ENCODE measurements at regions not wholly inside any gene's neighbourhood (a gene's known extent, or its start where the extent isn't known, plus 50 kb on each side); places are given as distances from the start of the nearest gene placed in this dataset.

DNA sequence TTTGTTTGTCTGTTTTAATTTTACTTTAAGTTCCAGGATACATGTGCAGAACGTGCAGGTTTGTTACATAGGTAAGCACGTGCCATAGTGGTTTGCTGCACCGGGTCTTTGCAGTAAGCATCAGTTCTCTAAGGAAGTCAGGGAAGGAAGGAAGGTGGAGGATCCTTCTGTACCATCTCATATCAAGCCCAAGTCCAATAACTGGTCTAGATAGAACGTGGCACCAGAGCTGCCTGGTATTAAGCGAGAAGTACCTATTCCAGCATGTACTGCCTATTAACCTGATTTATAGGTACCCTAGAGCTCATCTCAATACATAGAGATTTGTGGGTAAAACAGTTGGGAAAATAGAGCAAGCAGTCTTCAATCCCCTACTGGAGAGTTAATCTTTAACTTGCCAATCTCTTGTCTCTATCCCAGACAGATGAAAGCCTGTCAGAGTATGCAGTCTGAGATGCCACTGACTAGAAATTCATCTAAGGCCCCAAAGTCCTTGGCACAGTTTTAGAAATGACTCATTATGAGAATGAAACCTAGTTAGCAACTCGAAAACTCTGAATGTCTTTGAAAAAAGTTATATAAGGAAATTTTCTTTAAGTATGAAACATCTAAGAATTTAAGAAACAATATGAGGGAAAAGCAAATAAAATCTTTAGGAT lies 144.9 kb downstream of the TFAP2A start:
- Histone ChIP-seq H3K4me1 (ENCODE audit: control insufficient read depth, insufficient read depth, low read length) (peaks cover 3% of the 10 kb centered on the region), H3K27ac (ENCODE audit: low read length) (no peak overlapping the region), H3K4me3 (ENCODE audit: low read length in 2 of 2) (no peak overlapping the region), H3K9ac (ENCODE audit: low read length in 2 of 2) (no peak overlapping the region), H3K27me3 (ENCODE audit: control insufficient read depth in 1 of 2, insufficient read depth in 2 of 2, low read length in 2 of 2) (peaks cover 2 to 9% of the 10 kb centered on the region in 2 donors), H3K9me3 (ENCODE audit: control insufficient read depth in 2 of 2, low read length in 2 of 2) (no peaks in the 10 kb centered on the region), H3K36me3 (ENCODE audit: control insufficient read depth in 2 of 2, insufficient read depth in 2 of 2, low read length in 2 of 2) (no peaks in the 10 kb centered on the region)

DNA sequence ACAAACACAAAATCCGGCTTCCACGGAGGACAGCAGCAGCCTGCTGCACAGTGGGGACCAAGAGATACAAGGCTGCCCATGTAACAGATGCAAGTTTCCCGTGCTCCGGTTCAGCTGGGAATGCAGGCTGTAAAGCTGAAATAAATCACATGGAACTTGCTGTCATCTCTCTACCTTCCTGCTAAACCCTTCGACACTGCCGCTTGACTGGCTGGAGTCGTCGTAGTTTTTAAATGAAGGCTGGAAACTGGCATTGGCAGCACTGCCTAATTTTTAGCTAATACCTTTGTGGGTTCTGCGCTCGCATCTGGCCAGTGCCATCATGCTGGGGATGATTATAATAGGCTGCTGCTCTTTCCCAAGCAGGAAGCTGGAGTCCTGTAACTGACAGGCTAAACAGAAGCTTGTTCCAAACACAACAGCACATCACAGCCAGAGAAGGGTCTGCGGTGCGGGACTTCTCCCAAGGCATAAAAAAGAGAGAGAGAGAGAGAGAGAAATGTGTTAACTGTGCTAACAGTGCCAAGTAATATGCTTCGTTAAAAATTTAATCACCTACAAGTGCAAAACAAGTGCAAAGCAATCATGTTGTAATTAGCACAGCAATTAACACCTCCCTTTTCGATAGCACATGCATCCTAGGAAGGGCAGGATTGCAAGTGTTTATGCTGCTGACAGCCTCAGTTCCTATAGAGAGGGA lies 146.1 kb downstream of the TFAP2A start:
- no peaks in the 10 kb centered on the region for H3K36me3 ChIP-seq (ENCODE audit: control insufficient read depth in 2 of 2, insufficient read depth in 2 of 2, low read length in 2 of 2)
- peaks cover 3% of the 10 kb centered on the region for H3K4me1 ChIP-seq (ENCODE audit: control insufficient read depth, insufficient read depth, low read length)
- no peak overlapping the region for H3K27ac ChIP-seq (ENCODE audit: low read length)
- H3K9me3 ChIP-seq (ENCODE audit: control insufficient read depth in 2 of 2, low read length in 2 of 2) = no peaks in the 10 kb centered on the region
- H3K4me3 ChIP-seq (ENCODE audit: low read length in 2 of 2) = no peak overlapping the region
- H3K27me3 ChIP-seq (ENCODE audit: control insufficient read depth in 1 of 2, insufficient read depth in 2 of 2, low read length in 2 of 2) = peaks cover 2 to 9% of the 10 kb centered on the region in 2 donors
- no peak overlapping the region for H3K9ac ChIP-seq (ENCODE audit: low read length in 2 of 2)

DNA sequence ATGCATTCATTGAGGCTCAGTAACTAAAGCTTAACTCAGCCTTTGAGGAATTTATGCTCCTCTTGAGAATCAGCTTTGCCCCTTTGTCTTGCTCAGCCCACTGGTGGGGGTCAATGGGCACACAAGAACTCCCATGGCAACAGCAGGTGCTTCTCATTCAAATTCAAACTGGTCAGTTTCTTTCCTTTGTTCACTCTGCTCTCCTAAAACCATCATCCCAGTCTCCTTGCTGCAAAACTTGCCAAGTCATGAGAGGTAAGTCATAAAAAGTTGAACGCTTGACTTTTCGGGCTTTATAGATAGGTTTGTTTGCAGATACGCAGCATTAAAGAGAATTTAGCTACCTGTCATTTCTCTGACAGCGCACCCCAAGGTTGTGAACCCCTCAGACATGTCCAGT lies 146.8 kb downstream of the TFAP2A start:
- Histone ChIP-seq H3K4me3 (ENCODE audit: low read length in 2 of 2) (no peak overlapping the region), H3K9me3 (ENCODE audit: control insufficient read depth in 2 of 2, low read length in 2 of 2) (peaks cover 0 to 3% of the 10 kb centered on the region in 2 donors), H3K9ac (ENCODE audit: low read length in 2 of 2) (no peak overlapping the region), H3K27me3 (ENCODE audit: control insufficient read depth in 1 of 2, insufficient read depth in 2 of 2, low read length in 2 of 2) (peaks cover 2 to 9% of the 10 kb centered on the region in 2 donors), H3K36me3 (ENCODE audit: control insufficient read depth in 2 of 2, insufficient read depth in 2 of 2, low read length in 2 of 2) (no peaks in the 10 kb centered on the region), H3K4me1 (ENCODE audit: control insufficient read depth, insufficient read depth, low read length) (peaks cover 3% of the 10 kb centered on the region), H3K27ac (ENCODE audit: low read length) (no peak overlapping the region)

DNA sequence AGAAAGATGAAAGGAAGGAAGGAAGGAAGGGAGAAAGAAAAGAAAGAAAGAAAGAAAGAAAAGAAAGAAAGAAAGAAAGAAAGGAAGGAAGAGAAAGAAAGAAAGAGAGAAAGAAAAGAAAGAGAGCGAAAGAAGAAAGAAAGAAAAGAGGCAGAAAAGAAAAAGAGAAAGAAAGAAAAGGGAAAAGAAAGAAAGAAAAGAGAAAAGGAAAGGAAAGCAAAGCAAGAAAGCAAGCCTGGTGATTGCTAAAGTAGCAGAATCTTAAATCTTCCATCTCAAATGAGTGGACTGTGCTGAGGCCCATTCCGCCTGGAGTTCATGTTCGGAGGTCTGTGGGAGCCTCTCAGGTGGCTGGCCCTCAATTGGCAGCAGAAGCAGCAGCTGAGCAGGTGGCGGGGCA lies 148.4 kb downstream of the TFAP2A start:
- H3K9me3 ChIP-seq (ENCODE audit: control insufficient read depth in 2 of 2, low read length in 2 of 2) = peaks cover 0 to 3% of the 10 kb centered on the region in 2 donors
- H3K4me1 ChIP-seq (ENCODE audit: control insufficient read depth, insufficient read depth, low read length) = peaks cover 3% of the 10 kb centered on the region
- no peak overlapping the region for H3K4me3 ChIP-seq (ENCODE audit: low read length in 2 of 2)
- H3K9ac ChIP-seq (ENCODE audit: low read length in 2 of 2) = no peak overlapping the region
- peaks cover 2 to 9% of the 10 kb centered on the region in 2 donors for H3K27me3 ChIP-seq (ENCODE audit: control insufficient read depth in 1 of 2, insufficient read depth in 2 of 2, low read length in 2 of 2)
- no peaks in the 10 kb centered on the region for H3K36me3 ChIP-seq (ENCODE audit: control insufficient read depth in 2 of 2, insufficient read depth in 2 of 2, low read length in 2 of 2)
- no peak overlapping the region for H3K27ac ChIP-seq (ENCODE audit: low read length)

DNA sequence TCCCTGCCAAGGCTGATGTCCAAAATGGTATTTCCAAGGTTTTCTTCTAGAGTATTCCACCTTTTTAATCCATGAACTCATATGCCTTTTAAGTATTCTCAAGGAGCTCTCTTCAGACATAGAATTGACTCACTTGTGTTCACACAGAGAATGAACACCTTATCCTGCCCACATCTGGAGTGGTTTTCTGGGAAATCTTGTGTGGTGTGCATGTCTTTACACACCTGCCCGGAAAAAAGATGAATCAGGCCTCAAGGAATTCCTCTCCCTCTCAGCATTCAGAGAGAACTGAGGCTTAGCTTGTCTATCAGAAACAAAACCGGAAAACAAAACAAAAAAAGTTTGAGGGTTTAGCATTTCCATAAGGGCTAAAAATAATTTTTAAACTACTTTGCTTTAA lies 148.8 kb downstream of the TFAP2A start:
- H3K27me3 ChIP-seq (ENCODE audit: control insufficient read depth in 1 of 2, insufficient read depth in 2 of 2, low read length in 2 of 2) = peaks cover 2 to 9% of the 10 kb centered on the region in 2 donors
- H3K9ac ChIP-seq (ENCODE audit: low read length in 2 of 2) = no peak overlapping the region
- H3K27ac ChIP-seq (ENCODE audit: low read length) = no peak overlapping the region
- no peaks in the 10 kb centered on the region for H3K36me3 ChIP-seq (ENCODE audit: control insufficient read depth in 2 of 2, insufficient read depth in 2 of 2, low read length in 2 of 2)
- H3K4me1 ChIP-seq (ENCODE audit: control insufficient read depth, insufficient read depth, low read length) = peaks cover 3% of the 10 kb centered on the region
- peaks cover 0 to 3% of the 10 kb centered on the region in 2 donors for H3K9me3 ChIP-seq (ENCODE audit: control insufficient read depth in 2 of 2, low read length in 2 of 2)
- H3K4me3 ChIP-seq (ENCODE audit: low read length in 2 of 2) = no peak overlapping the region

DNA sequence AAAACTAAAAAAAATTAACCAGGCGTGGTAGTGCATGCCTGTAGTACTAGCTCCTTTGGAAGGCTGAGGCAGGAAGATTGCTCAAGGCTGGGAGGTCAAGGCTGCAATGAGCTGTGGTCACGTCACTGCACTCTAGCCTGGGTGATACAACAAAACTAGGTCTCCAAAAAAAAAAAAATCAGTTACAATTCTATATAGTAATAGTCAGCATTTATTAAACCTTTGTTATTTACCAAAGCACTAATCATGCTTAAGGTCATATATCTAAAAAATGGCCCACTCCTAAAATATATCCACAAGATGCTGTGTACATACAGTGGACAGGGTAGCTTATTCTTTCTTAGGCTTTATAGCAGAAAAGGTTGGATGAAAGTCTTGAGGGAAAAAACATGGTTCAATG lies 152.4 kb downstream of the TFAP2A start:
- peaks cover 0 to 3% of the 10 kb centered on the region in 2 donors for H3K9me3 ChIP-seq (ENCODE audit: control insufficient read depth in 2 of 2, low read length in 2 of 2)
- H3K4me3 ChIP-seq (ENCODE audit: low read length in 2 of 2) = no peak overlapping the region
- peaks cover 0 to 2% of the 10 kb centered on the region in 2 donors for H3K27me3 ChIP-seq (ENCODE audit: control insufficient read depth in 1 of 2, insufficient read depth in 2 of 2, low read length in 2 of 2)

DNA sequence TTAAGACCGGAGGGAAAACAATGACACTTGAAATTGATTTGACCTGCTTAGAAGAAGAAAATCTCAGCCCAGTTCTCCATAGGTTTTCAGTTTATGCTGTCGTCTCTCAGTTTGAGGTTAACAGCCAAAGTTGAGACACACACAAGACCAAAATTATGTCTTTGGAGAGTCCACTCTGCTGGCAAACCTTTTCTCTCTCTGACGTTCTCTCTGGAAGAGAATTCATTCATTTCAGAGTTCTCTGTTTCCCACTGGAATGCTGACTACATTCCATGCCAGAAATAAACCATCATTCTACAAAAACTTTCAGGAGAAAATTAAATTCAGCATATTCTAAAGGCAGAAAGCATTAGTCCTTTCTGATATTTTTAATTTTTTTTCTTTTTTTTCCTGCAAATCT lies 155.2 kb downstream of the TFAP2A start:
- Histone ChIP-seq H3K36me3 (ENCODE audit: control insufficient read depth in 2 of 2, insufficient read depth in 2 of 2, low read length in 2 of 2) (no peaks in the 10 kb centered on the region), H3K9me3 (ENCODE audit: control insufficient read depth in 2 of 2, low read length in 2 of 2) (peaks cover 0 to 3% of the 10 kb centered on the region in 2 donors), H3K27ac (ENCODE audit: low read length) (no peak overlapping the region), H3K4me3 (ENCODE audit: low read length in 2 of 2) (no peak overlapping the region), H3K27me3 (ENCODE audit: control insufficient read depth in 1 of 2, insufficient read depth in 2 of 2, low read length in 2 of 2) (no peaks in the 10 kb centered on the region), H3K9ac (ENCODE audit: low read length in 2 of 2) (no peak overlapping the region), H3K4me1 (ENCODE audit: control insufficient read depth, insufficient read depth, low read length) (no peaks in the 10 kb centered on the region)

More for the DNA sequence above, 152.4 kb downstream of the TFAP2A start:
- H3K27ac ChIP-seq (ENCODE audit: low read length) = no peak overlapping the region
- no peak overlapping the region for H3K9ac ChIP-seq (ENCODE audit: low read length in 2 of 2)
- no peaks in the 10 kb centered on the region for H3K36me3 ChIP-seq (ENCODE audit: control insufficient read depth in 2 of 2, insufficient read depth in 2 of 2, low read length in 2 of 2)
- H3K4me1 ChIP-seq (ENCODE audit: control insufficient read depth, insufficient read depth, low read length) = no peaks in the 10 kb centered on the region

DNA sequence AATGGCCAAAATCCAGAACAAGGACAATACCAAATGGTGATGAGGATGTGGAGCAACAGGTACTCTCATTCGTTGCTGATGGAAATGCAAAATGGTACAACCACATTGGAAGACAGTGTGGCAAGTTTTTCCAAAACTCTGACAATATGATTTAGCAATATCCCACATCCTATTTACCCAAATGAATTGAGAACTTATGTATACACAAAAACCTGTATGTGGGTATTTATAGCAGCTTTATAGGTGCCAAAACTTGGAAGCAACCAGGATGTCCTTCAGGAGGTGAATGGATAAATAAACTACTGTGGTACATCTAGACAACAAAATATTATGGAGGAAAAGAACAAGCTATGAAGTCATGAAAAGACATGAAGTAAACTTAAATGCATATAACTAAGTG lies 156.5 kb downstream of the TFAP2A start:
- Histone ChIP-seq H3K27ac (ENCODE audit: low read length) (no peak overlapping the region), H3K9ac (ENCODE audit: low read length in 2 of 2) (no peak overlapping the region), H3K9me3 (ENCODE audit: control insufficient read depth in 2 of 2, low read length in 2 of 2) (no peaks in the 10 kb centered on the region), H3K27me3 (ENCODE audit: control insufficient read depth in 1 of 2, insufficient read depth in 2 of 2, low read length in 2 of 2) (no peaks in the 10 kb centered on the region), H3K36me3 (ENCODE audit: control insufficient read depth in 2 of 2, insufficient read depth in 2 of 2, low read length in 2 of 2) (no peaks in the 10 kb centered on the region), H3K4me3 (ENCODE audit: low read length in 2 of 2) (no peak overlapping the region), H3K4me1 (ENCODE audit: control insufficient read depth, insufficient read depth, low read length) (no peaks in the 10 kb centered on the region)

DNA sequence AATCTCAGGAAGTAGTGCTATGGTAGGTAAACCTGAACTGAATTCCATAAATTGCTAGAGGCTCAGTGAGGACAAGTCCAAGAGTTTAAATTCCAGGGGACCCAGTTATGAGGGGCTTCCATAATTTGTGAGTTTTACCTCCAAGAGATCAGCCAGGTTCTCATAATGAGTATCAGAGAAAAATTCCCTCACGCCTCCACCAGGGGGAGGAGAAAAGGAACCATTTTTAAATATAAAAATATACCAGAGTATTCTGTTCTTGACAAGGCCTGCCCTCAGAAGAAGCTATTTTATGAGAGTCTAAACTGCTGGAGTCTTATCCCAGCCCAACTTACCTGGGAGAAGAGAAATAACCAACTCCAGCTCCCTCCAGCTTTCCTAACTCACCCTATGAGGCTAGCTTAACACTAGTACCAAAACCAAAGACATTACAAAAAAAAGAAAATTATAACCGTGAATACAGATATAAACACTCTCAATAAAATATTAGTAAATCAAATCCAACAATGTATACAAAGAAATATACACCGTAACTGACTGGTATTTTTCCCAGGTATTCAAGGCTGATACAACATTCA lies 158.7 kb downstream of the TFAP2A start:
- H3K4me3 ChIP-seq (ENCODE audit: low read length in 2 of 2) = no peak overlapping the region
- H3K9me3 ChIP-seq (ENCODE audit: control insufficient read depth in 2 of 2, low read length in 2 of 2) = no peaks in the 10 kb centered on the region
- no peak overlapping the region for H3K9ac ChIP-seq (ENCODE audit: low read length in 2 of 2)
- no peak overlapping the region for H3K27ac ChIP-seq (ENCODE audit: low read length)
- H3K36me3 ChIP-seq (ENCODE audit: control insufficient read depth in 2 of 2, insufficient read depth in 2 of 2, low read length in 2 of 2) = no peaks in the 10 kb centered on the region
- H3K4me1 ChIP-seq (ENCODE audit: control insufficient read depth, insufficient read depth, low read length) = no peaks in the 10 kb centered on the region
- H3K27me3 ChIP-seq (ENCODE audit: control insufficient read depth in 1 of 2, insufficient read depth in 2 of 2, low read length in 2 of 2) = no peaks in the 10 kb centered on the region

DNA sequence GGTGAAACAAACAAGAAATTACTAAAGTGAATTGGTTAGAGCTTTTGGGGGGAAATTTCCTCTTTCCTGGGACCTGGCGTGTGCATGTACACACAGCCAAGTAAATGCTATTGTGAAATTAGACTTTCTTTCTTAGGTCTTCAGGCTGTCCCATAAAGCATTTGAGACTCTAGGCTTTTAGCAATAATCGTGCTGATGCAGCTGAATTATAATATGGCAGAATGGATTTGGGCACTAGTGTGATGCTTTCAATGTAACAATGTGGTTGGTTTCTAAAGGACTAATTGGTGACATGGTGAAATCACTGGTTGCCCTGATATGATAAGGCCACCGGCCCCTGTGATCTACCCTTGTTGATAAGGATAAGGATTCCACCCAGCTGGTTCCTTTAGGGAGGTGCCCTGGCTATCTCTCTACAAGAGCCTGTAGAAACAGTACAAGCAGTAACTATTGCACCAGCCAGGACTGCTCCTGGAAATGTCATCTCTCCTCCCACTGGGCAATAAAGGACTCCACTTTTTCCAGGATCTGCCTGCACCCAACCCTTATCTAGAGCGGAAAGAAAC lies 164.1 kb downstream of the TFAP2A start:
- Histone ChIP-seq H3K9me3 (ENCODE audit: control insufficient read depth in 2 of 2, low read length in 2 of 2) (no peaks in the 10 kb centered on the region), H3K27me3 (ENCODE audit: control insufficient read depth in 1 of 2, insufficient read depth in 2 of 2, low read length in 2 of 2) (no peaks in the 10 kb centered on the region), H3K4me3 (ENCODE audit: low read length in 2 of 2) (no peak overlapping the region), H3K27ac (ENCODE audit: low read length) (no peak overlapping the region), H3K9ac (ENCODE audit: low read length in 2 of 2) (no peak overlapping the region), H3K36me3 (ENCODE audit: control insufficient read depth in 2 of 2, insufficient read depth in 2 of 2, low read length in 2 of 2) (no peaks in the 10 kb centered on the region), H3K4me1 (ENCODE audit: control insufficient read depth, insufficient read depth, low read length) (no peaks in the 10 kb centered on the region)

All from stomach smooth muscle (tissue), 2 donors.